H9 (cell line): ENCODE measurements at regions not wholly inside any gene's neighbourhood (a gene's known extent, or its start where the extent isn't known, plus 50 kb on each side); places are given as distances from the start of the nearest gene placed in this dataset.

Experiments
- DNase-seq: peaks from one replicate; pipeline ENCODE4 v3.0.0-alpha.2; 2017
- H2AFZ ChIP-seq: one replicate; pipeline ENCODE4 v1.6.1; 2013; ENCODE audit warnings: mild to moderate bottlenecking, low read length, control low read depth, moderate library complexity
- H2AK5ac ChIP-seq: 2 replicates; pipeline ENCODE4 v1.6.1; 2013; ENCODE audit warnings: low read length, control low read depth, mixed read lengths; ENCODE audit not compliant: insufficient read length
- H2BK120ac ChIP-seq: one replicate; pipeline ENCODE4 v1.6.1; 2013; ENCODE audit warnings: low read depth, mild to moderate bottlenecking, low read length, control low read depth, inconsistent platforms; ENCODE audit not compliant: poor library complexity, severe bottlenecking
- H2BK12ac ChIP-seq: 2 replicates; pipeline ENCODE4 v1.6.1; 2013; ENCODE audit warnings: low read length, control low read depth, mixed read lengths, low read depth; ENCODE audit not compliant: insufficient read length
- H2BK15ac ChIP-seq: 2 replicates; pipeline ENCODE4 v1.6.1; 2013; ENCODE audit warnings: low read depth, low read length, control low read depth
- H2BK20ac ChIP-seq: one replicate; pipeline ENCODE4 v1.6.1; 2013; ENCODE audit warnings: low read depth, mild to moderate bottlenecking, low read length, control low read depth, inconsistent platforms; ENCODE audit not compliant: poor library complexity, severe bottlenecking
- H2BK5ac ChIP-seq: 2 replicates; pipeline ENCODE4 v1.6.1; 2013; ENCODE audit warnings: low read length, control low read depth, mixed read lengths; ENCODE audit not compliant: insufficient read length
- H3K14ac ChIP-seq: 2 replicates; pipeline ENCODE4 v1.6.1; 2013; ENCODE audit warnings: low read length, control low read depth; ENCODE audit not compliant: insufficient read depth
- H3K18ac ChIP-seq: 2 replicates; pipeline ENCODE4 v1.6.1; 2013; ENCODE audit warnings: low read depth, mild to moderate bottlenecking, mixed read lengths, low read length, control low read depth; ENCODE audit not compliant: insufficient read length
- H3K23ac ChIP-seq: 2 replicates; pipeline ENCODE4 v1.6.1; 2013; ENCODE audit warnings: low read length, control low read depth, mixed read lengths, low read depth; ENCODE audit not compliant: insufficient read length
- H3K23me2 ChIP-seq: 2 replicates; pipeline ENCODE4 v1.6.1; 2013; ENCODE audit warnings: low read depth, mild to moderate bottlenecking, mixed read lengths, low read length, control low read depth; ENCODE audit not compliant: insufficient read length, poor library complexity, severe bottlenecking
- H3K27ac ChIP-seq: 2 replicates; pipeline ENCODE4 v1.5.1; 2013; ENCODE audit warnings: low read length, control low read depth, mixed read lengths, low read depth; ENCODE audit not compliant: insufficient read length
- H3K27me3 ChIP-seq: 2 replicates; pipeline ENCODE4 v1.6.1; 2013; ENCODE audit warnings: low read length, control low read depth, inconsistent platforms; ENCODE audit not compliant: insufficient read depth
- H3K4ac ChIP-seq: 2 replicates; pipeline ENCODE4 v1.6.1; 2013; ENCODE audit warnings: low read depth, mild to moderate bottlenecking, control low read depth, inconsistent platforms, low read length, moderate library complexity
- H3K4me1 ChIP-seq: 2 replicates; pipeline ENCODE4 v1.6.1; 2013; ENCODE audit warnings: low read length, control low read depth, inconsistent platforms; ENCODE audit not compliant: insufficient read depth
- H3K4me2 ChIP-seq: 2 replicates; pipeline ENCODE4 v1.6.1; 2013; ENCODE audit warnings: low read length, control low read depth, mixed read lengths; ENCODE audit not compliant: insufficient read length, insufficient read depth
- H3K56ac ChIP-seq: 2 replicates; pipeline ENCODE4 v1.6.1; 2013; ENCODE audit warnings: low read depth, mild to moderate bottlenecking, mixed read lengths, low read length, control low read depth; ENCODE audit not compliant: insufficient read length
- H3K79me1 ChIP-seq: 2 replicates; pipeline ENCODE4 v1.6.1; 2013; ENCODE audit warnings: low read depth, mild to moderate bottlenecking, moderate library complexity, low read length, control low read depth, inconsistent platforms; ENCODE audit not compliant: insufficient read depth, poor library complexity, severe bottlenecking
- H3K79me2 ChIP-seq: 2 replicates; pipeline ENCODE4 v1.6.1; 2013; ENCODE audit warnings: low read length, control low read depth, inconsistent platforms; ENCODE audit not compliant: insufficient read depth
- H3K9ac ChIP-seq: 2 replicates; pipeline ENCODE4 v1.6.1; 2013; ENCODE audit warnings: low read length, control low read depth, mixed read lengths; ENCODE audit not compliant: insufficient read length; ENCODE audit errors: extremely low read depth
- H3K9me3 ChIP-seq: one replicate; pipeline ENCODE4 v1.6.1; 2013; ENCODE audit warnings: low read depth, low read length, inconsistent platforms; ENCODE audit not compliant: control insufficient read depth
- H3T11ph ChIP-seq: one replicate; pipeline ENCODE4 v1.6.1; 2013; ENCODE audit warnings: mild to moderate bottlenecking, low read length, control low read depth, inconsistent platforms
- H4K20me1 ChIP-seq: one replicate; pipeline ENCODE4 v1.6.1; 2013; ENCODE audit not compliant: control insufficient read depth, insufficient read length, insufficient read depth
- H4K5ac ChIP-seq: 2 replicates; pipeline ENCODE4 v1.6.1; 2013; ENCODE audit warnings: low read depth, mild to moderate bottlenecking, mixed read lengths, low read length, control low read depth; ENCODE audit not compliant: insufficient read length
- H4K8ac ChIP-seq: replicated peaks from 2 replicates; pipeline ENCODE4 v1.6.1; 2013; ENCODE audit warnings: low read length, control low read depth, mixed read lengths, low read depth; ENCODE audit not compliant: insufficient read length
- H4K91ac ChIP-seq: 2 replicates; pipeline ENCODE4 v1.6.1; 2013; ENCODE audit warnings: low read depth, mild to moderate bottlenecking, moderate library complexity, mixed read lengths, low read length, control low read depth; ENCODE audit not compliant: insufficient read length
- H3K27ac Mint-ChIP-seq, 3 experiments: 2 replicates in 2 of 3; 3 replicates in 1 of 3; pipeline ENCODE4 v1.8.0; 2020 to 2021; ENCODE audit warnings: mixed read lengths in 3 of 3, mild to moderate bottlenecking in 1 of 3, moderate library complexity in 1 of 3
- H3K27me3 Mint-ChIP-seq: 2 replicates; pipeline ENCODE4 v1.8.0; 2021; ENCODE audit warnings: low read depth, mild to moderate bottlenecking, moderate library complexity, mixed read lengths
- H3K36me3 Mint-ChIP-seq, 3 experiments: 2 replicates in 2 of 3; 3 replicates in 1 of 3; pipeline ENCODE4 v1.8.0; 2020 to 2021; ENCODE audit warnings: low read depth in 3 of 3, mixed read lengths in 3 of 3; ENCODE audit not compliant: insufficient read depth in 1 of 3
- H3K4me1 Mint-ChIP-seq, 2 experiments: 2 replicates each; pipeline ENCODE4 v1.8.0; 2020; ENCODE audit warnings: mixed read lengths in 2 of 2
- H3K4me3 Mint-ChIP-seq, 2 experiments: 2 replicates in 1 of 2; 3 replicates in 1 of 2; pipeline ENCODE4 v1.8.0; 2020 to 2021; ENCODE audit warnings: mild to moderate bottlenecking in 2 of 2, mixed read lengths in 2 of 2, moderate library complexity in 1 of 2
- H3K9me3 Mint-ChIP-seq, 2 experiments: 2 replicates in 1 of 2; 3 replicates in 1 of 2; pipeline ENCODE4 v1.8.0; 2020; ENCODE audit warnings: mild to moderate bottlenecking in 2 of 2, mixed read lengths in 2 of 2, moderate library complexity in 1 of 2
- WGBS: extraction: QIAGEN DNeasy Blood & Tissue Kit; methylation state at CpG from one replicate; pipeline ENCODE4 v1.1.7; 2013; ENCODE audit warnings: missing lambda C conversion rate, low lambda C conversion rate, mixed read lengths; ENCODE audit not compliant: insufficient read length; ENCODE audit errors: extremely low coverage; 5-methylcytosine and 5-hydroxymethylcytosine counted together
- TF ChIP-seq, protein P1 (sequence below): fragments of 200-600 bp; sonication (generic); conservative IDR thresholded peaks from 3 replicates; pipeline ENCODE4 v1.8.0; 2021; ENCODE audit warnings: antibody characterized with exemption, mild to moderate bottlenecking

DNA sequence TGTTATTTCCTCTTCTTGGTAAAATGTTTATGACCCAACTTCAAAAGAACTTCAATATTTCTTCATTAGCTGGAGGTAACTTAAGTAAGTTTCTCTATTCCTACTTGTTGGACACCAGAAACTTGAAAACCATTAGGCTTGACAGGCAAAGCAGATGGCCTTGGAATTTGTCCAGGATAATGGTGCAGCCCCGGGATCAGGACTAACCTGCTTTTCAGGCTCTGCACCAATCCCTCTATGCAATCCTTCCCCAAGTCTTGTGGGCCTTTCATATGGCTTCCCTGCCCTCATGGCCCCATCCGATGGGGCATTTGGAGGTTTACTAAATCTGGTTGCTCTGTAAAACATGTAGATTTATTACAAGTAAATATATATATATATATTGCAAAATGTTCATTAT, 68.5 kb downstream of the SPINK2 start:
- WGBS, result no CpG with 5 or more reads among the region's 2 CpGs
- no peak overlapping the region for H4K91ac ChIP-seq
- no peak overlapping the region for H2BK15ac ChIP-seq
- no peaks in the 10 kb centered on the region for H3K23me2 ChIP-seq
- Mint-ChIP-seq H3K27me3 (no peaks in the 10 kb centered on the region; the same call in 1 of the 2 replicates), H3K4me1 (peaks cover 22 to 34% of the 10 kb centered on the region in 2 experiments), H3K27ac (no peak overlapping the region), H3K36me3 (0 out of 7 replicates have a peak, but pooled peaks cover 0 to 4% (median 0%) of the 10 kb centered on the region in 3 experiments), H3K4me3 (no peak overlapping the region), H3K9me3 (no peaks in the 10 kb centered on the region; a peak in 1 of 5 replicates)
- no peak overlapping the region for H3K4ac ChIP-seq
- H2BK20ac ChIP-seq, result no peak overlapping the region
- no peak overlapping the region for H2AK5ac ChIP-seq
- H3K9ac ChIP-seq, result no peak overlapping the region
- H3K79me2 ChIP-seq, result no peaks in the 10 kb centered on the region
- H3K79me1 ChIP-seq, result no peaks in the 10 kb centered on the region
- H2BK5ac ChIP-seq, result no peak overlapping the region
- no peaks in the 10 kb centered on the region for H3K9me3 ChIP-seq
- no peaks in the 10 kb centered on the region for H4K20me1 ChIP-seq
- no peak overlapping the region for H3K18ac ChIP-seq
- TF ChIP-seq, protein P1, sequence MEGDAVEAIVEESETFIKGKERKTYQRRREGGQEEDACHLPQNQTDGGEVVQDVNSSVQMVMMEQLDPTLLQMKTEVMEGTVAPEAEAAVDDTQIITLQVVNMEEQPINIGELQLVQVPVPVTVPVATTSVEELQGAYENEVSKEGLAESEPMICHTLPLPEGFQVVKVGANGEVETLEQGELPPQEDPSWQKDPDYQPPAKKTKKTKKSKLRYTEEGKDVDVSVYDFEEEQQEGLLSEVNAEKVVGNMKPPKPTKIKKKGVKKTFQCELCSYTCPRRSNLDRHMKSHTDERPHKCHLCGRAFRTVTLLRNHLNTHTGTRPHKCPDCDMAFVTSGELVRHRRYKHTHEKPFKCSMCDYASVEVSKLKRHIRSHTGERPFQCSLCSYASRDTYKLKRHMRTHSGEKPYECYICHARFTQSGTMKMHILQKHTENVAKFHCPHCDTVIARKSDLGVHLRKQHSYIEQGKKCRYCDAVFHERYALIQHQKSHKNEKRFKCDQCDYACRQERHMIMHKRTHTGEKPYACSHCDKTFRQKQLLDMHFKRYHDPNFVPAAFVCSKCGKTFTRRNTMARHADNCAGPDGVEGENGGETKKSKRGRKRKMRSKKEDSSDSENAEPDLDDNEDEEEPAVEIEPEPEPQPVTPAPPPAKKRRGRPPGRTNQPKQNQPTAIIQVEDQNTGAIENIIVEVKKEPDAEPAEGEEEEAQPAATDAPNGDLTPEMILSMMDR, result no peak
- no peaks in the 10 kb centered on the region for H3K27me3 ChIP-seq
- H4K5ac ChIP-seq, result no peak overlapping the region
- H2BK12ac ChIP-seq, result no peak overlapping the region
- no peak overlapping the region for H3K14ac ChIP-seq
- H3K27ac ChIP-seq, result no peak overlapping the region
- H4K8ac ChIP-seq, result no peak overlapping the region
- H3K23ac ChIP-seq, result no peak overlapping the region
- H3K4me1 ChIP-seq, result peaks cover 6% of the 10 kb centered on the region; the same call in 1 of the 2 replicates
- no peak overlapping the region for H2BK120ac ChIP-seq
- DNase-seq, result no peak
- no peak overlapping the region for H3K4me2 ChIP-seq
- H3T11ph ChIP-seq, result no peak overlapping the region
- H3K56ac ChIP-seq, result no peak overlapping the region
- H2AFZ ChIP-seq, result no peak overlapping the region
